Loucy (cell line): ENCODE measurements at regions not wholly inside any gene's neighbourhood (a gene's known extent, or its start where the extent isn't known, plus 50 kb on each side); places are given as distances from the start of the nearest gene placed in this dataset.

Experiments used
- H2AFZ ChIP-seq: fragments of 200-600 bp; sonication (generic); 2 replicates; pipeline ENCODE4 v1.6.0; 2016; ENCODE audit warnings: antibody characterized with exemption, mild to moderate bottlenecking, low read length, moderate library complexity
- H3F3A ChIP-seq: fragments of 200-600 bp; 2 replicates; pipeline ENCODE4 v1.6.0; 2016; ENCODE audit warnings: antibody characterized with exemption, low read depth, mild to moderate bottlenecking
- H3K27me3 ChIP-seq: fragments of 200-600 bp; sonication (generic); 2 replicates; pipeline ENCODE4 v1.6.1; 2014; ENCODE audit warnings: low read length, mild to moderate bottlenecking; ENCODE audit not compliant: insufficient read depth, poor library complexity, severe bottlenecking
- H3K36me3 ChIP-seq: fragments of 200-600 bp; sonication (generic); 2 replicates; pipeline ENCODE4 v1.6.1; 2016; ENCODE audit warnings: low read length; ENCODE audit not compliant: insufficient read depth
- H3K4me1 ChIP-seq: fragments of 200-600 bp; sonication (generic); 2 replicates; pipeline ENCODE4 v1.5.1; 2014; ENCODE audit warnings: low read length, mild to moderate bottlenecking; ENCODE audit not compliant: insufficient read depth, poor library complexity, severe bottlenecking
- H3K4me2 ChIP-seq: fragments of 200-600 bp; sonication (generic); 2 replicates; pipeline ENCODE4 v1.6.0; 2014; ENCODE audit warnings: antibody characterized with exemption, low read length, low read depth, mild to moderate bottlenecking; ENCODE audit not compliant: poor library complexity, severe bottlenecking
- H3K4me3 ChIP-seq: fragments of 200-600 bp; sonication (generic); 2 replicates; pipeline ENCODE4 v1.5.1; 2014; ENCODE audit warnings: low read length, mild to moderate bottlenecking, mixed read lengths; ENCODE audit not compliant: poor library complexity, severe bottlenecking
- H3K79me2 ChIP-seq: fragments of 200-600 bp; sonication (generic); 2 replicates; pipeline ENCODE4 v1.6.1; 2014; ENCODE audit warnings: low read length; ENCODE audit not compliant: insufficient read depth
- H3K9ac ChIP-seq: fragments of 200-600 bp; sonication (generic); 2 replicates; pipeline ENCODE4 v1.6.0; 2014; ENCODE audit warnings: mild to moderate bottlenecking, low read depth, low read length, moderate library complexity; ENCODE audit not compliant: poor library complexity, severe bottlenecking
- H3K9me2 ChIP-seq: fragments of 200-600 bp; sonication (generic); replicated peaks from 2 replicates; pipeline ENCODE4 v1.6.1; 2016; ENCODE audit warnings: low read depth, low read length, mixed read lengths
- H3K9me3 ChIP-seq: fragments of 200-600 bp; sonication (generic); 2 replicates; pipeline ENCODE4 v1.6.1; 2014; ENCODE audit warnings: mild to moderate bottlenecking, antibody characterized with exemption, low read length, low read depth; ENCODE audit not compliant: insufficient read depth
- H4K20me1 ChIP-seq: fragments of 200-600 bp; sonication (generic); 2 replicates; pipeline ENCODE4 v1.6.0; 2014; ENCODE audit warnings: antibody characterized with exemption, low read length, mild to moderate bottlenecking; ENCODE audit not compliant: insufficient read depth, poor library complexity, severe bottlenecking
- EZH2phosphoT487 ChIP-seq: fragments of 200-600 bp; IDR thresholded peaks from 2 replicates; pipeline ENCODE4 v1.6.1; 2018; ENCODE audit warnings: antibody characterized with exemption, mild to moderate bottlenecking, moderate library complexity, borderline replicate concordance
- TF ChIP-seq, protein P1 (sequence below): fragments of 200-600 bp; sonication (generic); conservative IDR thresholded peaks from 2 replicates; pipeline ENCODE4 v1.5.1; 2014; ENCODE audit warnings: mild to moderate bottlenecking, antibody characterized with exemption, low read length

GRCh38 chr2:18491577-18491976 is 68.9 kb downstream of the RDH14 start:
- TF ChIP-seq EZH2phosphoT487 = no peak
- TF ChIP-seq, protein P1, sequence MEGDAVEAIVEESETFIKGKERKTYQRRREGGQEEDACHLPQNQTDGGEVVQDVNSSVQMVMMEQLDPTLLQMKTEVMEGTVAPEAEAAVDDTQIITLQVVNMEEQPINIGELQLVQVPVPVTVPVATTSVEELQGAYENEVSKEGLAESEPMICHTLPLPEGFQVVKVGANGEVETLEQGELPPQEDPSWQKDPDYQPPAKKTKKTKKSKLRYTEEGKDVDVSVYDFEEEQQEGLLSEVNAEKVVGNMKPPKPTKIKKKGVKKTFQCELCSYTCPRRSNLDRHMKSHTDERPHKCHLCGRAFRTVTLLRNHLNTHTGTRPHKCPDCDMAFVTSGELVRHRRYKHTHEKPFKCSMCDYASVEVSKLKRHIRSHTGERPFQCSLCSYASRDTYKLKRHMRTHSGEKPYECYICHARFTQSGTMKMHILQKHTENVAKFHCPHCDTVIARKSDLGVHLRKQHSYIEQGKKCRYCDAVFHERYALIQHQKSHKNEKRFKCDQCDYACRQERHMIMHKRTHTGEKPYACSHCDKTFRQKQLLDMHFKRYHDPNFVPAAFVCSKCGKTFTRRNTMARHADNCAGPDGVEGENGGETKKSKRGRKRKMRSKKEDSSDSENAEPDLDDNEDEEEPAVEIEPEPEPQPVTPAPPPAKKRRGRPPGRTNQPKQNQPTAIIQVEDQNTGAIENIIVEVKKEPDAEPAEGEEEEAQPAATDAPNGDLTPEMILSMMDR = no peak
- no peak overlapping the region for H2AFZ ChIP-seq
- H3K4me3 ChIP-seq = no peak overlapping the region
- no peak overlapping the region for H3K9ac ChIP-seq
- no peaks in the 10 kb centered on the region for H3K79me2 ChIP-seq
- H3F3A ChIP-seq = no peaks in the 10 kb centered on the region
- H3K9me3 ChIP-seq = no peaks in the 10 kb centered on the region
- H3K4me1 ChIP-seq = no peaks in the 10 kb centered on the region
- no peaks in the 10 kb centered on the region for H3K27me3 ChIP-seq
- H3K4me2 ChIP-seq = no peak overlapping the region
- no peaks in the 10 kb centered on the region for H3K36me3 ChIP-seq
- no peaks in the 10 kb centered on the region for H3K9me2 ChIP-seq
- H4K20me1 ChIP-seq = no peaks in the 10 kb centered on the region

DNA sequence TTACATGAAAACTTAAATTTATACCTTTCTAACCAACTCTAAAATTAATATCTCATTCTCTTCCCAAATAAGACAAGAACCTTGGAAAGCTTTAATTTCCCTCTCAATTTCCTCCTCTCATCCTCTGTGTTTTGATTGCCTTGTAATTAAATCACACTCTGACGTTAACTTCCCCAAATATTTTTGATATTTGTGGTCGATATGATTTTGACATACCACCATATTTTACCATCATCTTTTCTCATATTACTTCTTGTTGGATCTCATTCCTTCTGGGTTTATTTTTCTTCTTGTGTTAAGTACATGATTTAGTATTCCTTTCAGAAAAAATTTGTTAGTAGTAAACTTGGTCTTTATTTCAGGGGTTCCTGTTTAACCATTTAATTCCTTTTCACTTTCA is 69.6 kb downstream of the RDH14 start:
- H3K27me3 ChIP-seq = no peaks in the 10 kb centered on the region
- no peaks in the 10 kb centered on the region for H3K4me1 ChIP-seq
- no peaks in the 10 kb centered on the region for H3F3A ChIP-seq
- no peaks in the 10 kb centered on the region for H3K79me2 ChIP-seq
- H2AFZ ChIP-seq = no peak overlapping the region
- no peaks in the 10 kb centered on the region for H3K36me3 ChIP-seq
- TF ChIP-seq EZH2phosphoT487 = no peak
- TF ChIP-seq, protein P1 = no peak
- no peak overlapping the region for H3K4me2 ChIP-seq
- no peaks in the 10 kb centered on the region for H4K20me1 ChIP-seq
- no peak overlapping the region for H3K9ac ChIP-seq
- no peak overlapping the region for H3K4me3 ChIP-seq
- H3K9me2 ChIP-seq = no peaks in the 10 kb centered on the region
- H3K9me3 ChIP-seq = no peaks in the 10 kb centered on the region

- H3K27me3 ChIP-seq = no peaks in the 10 kb centered on the region
- no peak overlapping the region for H3K4me3 ChIP-seq
- H3K9me2 ChIP-seq = no peaks in the 10 kb centered on the region
- H3K4me1 ChIP-seq = no peaks in the 10 kb centered on the region
- no peak overlapping the region for H3K4me2 ChIP-seq
- no peaks in the 10 kb centered on the region for H3K9me3 ChIP-seq
- H3K79me2 ChIP-seq = no peaks in the 10 kb centered on the region
- no peaks in the 10 kb centered on the region for H3F3A ChIP-seq
- no peak for TF ChIP-seq EZH2phosphoT487
- TF ChIP-seq, protein P1 = no peak
- no peaks in the 10 kb centered on the region for H3K36me3 ChIP-seq
- H2AFZ ChIP-seq = no peak overlapping the region
- no peaks in the 10 kb centered on the region for H4K20me1 ChIP-seq
- no peak overlapping the region for H3K9ac ChIP-seq
These were observed 73.1 kb downstream of the RDH14 start for GRCh38 chr2:18487106-18487913.
